ENCODE measurements at regions not wholly inside any gene's neighbourhood (a gene's known extent, or its start where the extent isn't known, plus 50 kb on each side); places are given as distances from the start of the nearest gene placed in this dataset.

- intact Hi-C loops (cut with DNase I; ENCODE audit: low total_unique reads) (no loop called here), in situ Hi-C loops (cut with MboI; ENCODE audit: low pct_ligation_motif_present in 1 of 4, low pct_unique_long_range_greater_than_20kb in 1 of 4, low sequenced_read_pairs in 3 of 4) (no loop called here)
- no peak for TF ChIP-seq POLR2AphosphoS5 (IDR thresholded peaks at IDR 0.05)
- no peak for DNase-seq
- no peaks in the 10 kb centered on the region for H3K4me1 ChIP-seq
- H3K36me3 ChIP-seq = no peaks in the 10 kb centered on the region
- H3K9me3 ChIP-seq = no peaks in the 10 kb centered on the region
- H3K27ac ChIP-seq = no peak overlapping the region
- no peak overlapping the region for H3K4me3 ChIP-seq
- H3K27me3 ChIP-seq = no peaks in the 10 kb centered on the region
- 77 to 86% methylated on average over 2 to 3 of the region's 3 CpGs for WGBS, 2 donors (ENCODE audit: low coverage in 1 of 2)
Measured at GRCh38 chr12:118467641-118468305, 91.4 kb downstream of the SUDS3 start.

- no peaks in the 10 kb centered on the region for H3K4me1 ChIP-seq
- no peak for DNase-seq
- no peaks in the 10 kb centered on the region for H3K36me3 ChIP-seq
- intact Hi-C loops (cut with DNase I; ENCODE audit: low total_unique reads) = no loop called here
- H3K4me3 ChIP-seq = no peak overlapping the region
- in situ Hi-C loops (cut with MboI; ENCODE audit: low pct_ligation_motif_present in 1 of 4, low pct_unique_long_range_greater_than_20kb in 1 of 4, low sequenced_read_pairs in 3 of 4) = no loop called here
- H3K27ac ChIP-seq = no peak overlapping the region
- no peaks in the 10 kb centered on the region for H3K9me3 ChIP-seq
- WGBS, 2 donors (ENCODE audit: low coverage in 1 of 2) = 86 to 94% methylated on average over 1 of the region's 1 CpG
- TF ChIP-seq CTCF (IDR thresholded peaks at IDR 0.05) = no peak
- no peak for TF ChIP-seq POLR2A (IDR thresholded peaks at IDR 0.05)
- no peak for TF ChIP-seq POLR2AphosphoS5 (IDR thresholded peaks at IDR 0.05)
- TF ChIP-seq EP300 (IDR thresholded peaks at IDR 0.05; ENCODE audit: low read depth) = no peak
- no peaks in the 10 kb centered on the region for H3K27me3 ChIP-seq
Measured at GRCh38 chr12:118472940-118473339, 96.6 kb downstream of the SUDS3 start.

GRCh38 chr12:118480235-118480634, 103.9 kb downstream of the SUDS3 start:
- Histone ChIP-seq H3K9me3 (no peaks in the 10 kb centered on the region), H3K36me3 (no peaks in the 10 kb centered on the region), H3K4me1 (no peaks in the 10 kb centered on the region), H3K4me3 (no peak overlapping the region), H3K27me3 (no peaks in the 10 kb centered on the region), H3K27ac (no peak overlapping the region)
- intact Hi-C loops (cut with DNase I; ENCODE audit: low total_unique reads) = no loop called here
- in situ Hi-C loops (cut with MboI; ENCODE audit: low pct_ligation_motif_present in 1 of 4, low pct_unique_long_range_greater_than_20kb in 1 of 4, low sequenced_read_pairs in 3 of 4) = no loop called here
- DNase-seq = no peak
- TF ChIP-seq POLR2AphosphoS5 (IDR thresholded peaks at IDR 0.05) = no peak
- TF ChIP-seq CTCF (IDR thresholded peaks at IDR 0.05) = no peak
- 68 to 73% methylated on average over 4 of the region's 4 CpGs for WGBS, 2 donors (ENCODE audit: low coverage in 1 of 2)

GRCh38 chr12:118488034-118488433, 111.7 kb downstream of the SUDS3 start:
- intact Hi-C loops (cut with DNase I; ENCODE audit: low total_unique reads) (no loop called here), in situ Hi-C loops (cut with MboI; ENCODE audit: low pct_ligation_motif_present in 1 of 4, low pct_unique_long_range_greater_than_20kb in 1 of 4, low sequenced_read_pairs in 3 of 4) (no loop called here)
- no peaks in the 10 kb centered on the region for H3K4me1 ChIP-seq
- no peak for DNase-seq
- no peak overlapping the region for H3K4me3 ChIP-seq
- no peak for TF ChIP-seq POLR2A (IDR thresholded peaks at IDR 0.05)
- peak in 2 of 3 donors; percentile 16 to 42 for TF ChIP-seq POLR2AphosphoS5 (IDR thresholded peaks at IDR 0.05)
- 30 to 50% methylated on average over 2 of the region's 2 CpGs for WGBS, 2 donors (ENCODE audit: low coverage in 1 of 2)
- no peaks in the 10 kb centered on the region for H3K9me3 ChIP-seq
- H3K36me3 ChIP-seq = no peaks in the 10 kb centered on the region
- H3K27ac ChIP-seq = peak overlapping the region in 1 of 4 donors; percentile 61
- H3K27me3 ChIP-seq = no peaks in the 10 kb centered on the region

- Histone ChIP-seq H3K4me3 (no peak overlapping the region), H3K9me3 (no peaks in the 10 kb centered on the region), H3K27me3 (no peaks in the 10 kb centered on the region), H3K27ac (peak overlapping the region in 1 of 4 donors; percentile 34), H3K36me3 (no peaks in the 10 kb centered on the region), H3K4me1 (no peaks in the 10 kb centered on the region)
- 0 to 12% methylated on average over 2 of the region's 2 CpGs for WGBS, 2 donors (ENCODE audit: low coverage in 1 of 2)
- in situ Hi-C loops (cut with MboI; ENCODE audit: low pct_ligation_motif_present in 1 of 4, low pct_unique_long_range_greater_than_20kb in 1 of 4, low sequenced_read_pairs in 3 of 4) = no loop called here
- no peak for DNase-seq
- intact Hi-C loops (cut with DNase I; ENCODE audit: low total_unique reads) = no loop called here
- TF ChIP-seq CTCF (IDR thresholded peaks at IDR 0.05) (no peak), POLR2A (IDR thresholded peaks at IDR 0.05) (no peak), EP300 (IDR thresholded peaks at IDR 0.05; ENCODE audit: low read depth) (no peak), POLR2AphosphoS5 (IDR thresholded peaks at IDR 0.05) (no peak)
Measured at GRCh38 chr12:118493962-118494361, 117.6 kb downstream of the SUDS3 start.
